ENCODE measurements at regions not wholly inside any gene's neighbourhood (a gene's known extent, or its start where the extent isn't known, plus 50 kb on each side); places are given as distances from the start of the nearest gene placed in this dataset.

GRCh38 chr4:112770114-112770513, 133.2 kb downstream of the LARP7 start:
- DNase-seq (ENCODE audit: extremely low read depth, low read depth), result no peak
- no peak for TF ChIP-seq CTCF (IDR thresholded peaks at IDR 0.05; ENCODE audit: low read depth, low read length)

- no peak for DNase-seq (ENCODE audit: extremely low read depth, low read depth)
- no peak for TF ChIP-seq CTCF (IDR thresholded peaks at IDR 0.05; ENCODE audit: low read depth, low read length)
Measured at GRCh38 chr4:112775801-112776200, 138.9 kb downstream of the LARP7 start.

- DNase-seq (ENCODE audit: extremely low read depth, low read depth), result no peak
Measured at GRCh38 chr4:112776535-112776934, 139.6 kb downstream of the LARP7 start.

GRCh38 chr4:112778520-112778919, 141.6 kb downstream of the LARP7 start:
- DNase-seq (ENCODE audit: extremely low read depth, low read depth), result no peak
- no peak for TF ChIP-seq CTCF (IDR thresholded peaks at IDR 0.05; ENCODE audit: low read depth, low read length)

More at GRCh38 chr4:112776535-112776934, 139.6 kb downstream of the LARP7 start:
- no peak for TF ChIP-seq CTCF (IDR thresholded peaks at IDR 0.05; ENCODE audit: low read depth, low read length)

- DNase-seq (ENCODE audit: extremely low read depth, low read depth), result no peak
- TF ChIP-seq CTCF (IDR thresholded peaks at IDR 0.05; ENCODE audit: low read depth, low read length), result no peak
Measured at GRCh38 chr4:112793033-112793432, 156.1 kb downstream of the LARP7 start.

GRCh38 chr4:112800001-112800400, 163.1 kb downstream of the LARP7 start:
- no peak for DNase-seq (ENCODE audit: extremely low read depth, low read depth)
- TF ChIP-seq CTCF (IDR thresholded peaks at IDR 0.05; ENCODE audit: low read depth, low read length), result no peak

GRCh38 chr4:112801341-112801740, 164.4 kb downstream of the LARP7 start:
- no peak for DNase-seq (ENCODE audit: extremely low read depth, low read depth)
- no peak for TF ChIP-seq CTCF (IDR thresholded peaks at IDR 0.05; ENCODE audit: low read depth, low read length)
